H9 (cell line): ENCODE measurements at regions not wholly inside any gene's neighbourhood (a gene's known extent, or its start where the extent isn't known, plus 50 kb on each side); places are given as distances from the start of the nearest gene placed in this dataset.

ENCODE experiments used
- DNase-seq: peaks from one replicate; pipeline ENCODE4 v3.0.0-alpha.2; 2017
- H2AFZ ChIP-seq: one replicate; pipeline ENCODE4 v1.6.1; 2013; ENCODE audit warnings: mild to moderate bottlenecking, low read length, control low read depth, moderate library complexity
- H2AK5ac ChIP-seq: 2 replicates; pipeline ENCODE4 v1.6.1; 2013; ENCODE audit warnings: low read length, control low read depth, mixed read lengths; ENCODE audit not compliant: insufficient read length
- H2BK120ac ChIP-seq: one replicate; pipeline ENCODE4 v1.6.1; 2013; ENCODE audit warnings: low read depth, mild to moderate bottlenecking, low read length, control low read depth, inconsistent platforms; ENCODE audit not compliant: poor library complexity, severe bottlenecking
- H2BK12ac ChIP-seq: 2 replicates; pipeline ENCODE4 v1.6.1; 2013; ENCODE audit warnings: low read length, control low read depth, mixed read lengths, low read depth; ENCODE audit not compliant: insufficient read length
- H2BK15ac ChIP-seq: 2 replicates; pipeline ENCODE4 v1.6.1; 2013; ENCODE audit warnings: low read depth, low read length, control low read depth
- H2BK20ac ChIP-seq: one replicate; pipeline ENCODE4 v1.6.1; 2013; ENCODE audit warnings: low read depth, mild to moderate bottlenecking, low read length, control low read depth, inconsistent platforms; ENCODE audit not compliant: poor library complexity, severe bottlenecking
- H2BK5ac ChIP-seq: 2 replicates; pipeline ENCODE4 v1.6.1; 2013; ENCODE audit warnings: low read length, control low read depth, mixed read lengths; ENCODE audit not compliant: insufficient read length
- H3K14ac ChIP-seq: 2 replicates; pipeline ENCODE4 v1.6.1; 2013; ENCODE audit warnings: low read length, control low read depth; ENCODE audit not compliant: insufficient read depth
- H3K18ac ChIP-seq: 2 replicates; pipeline ENCODE4 v1.6.1; 2013; ENCODE audit warnings: low read depth, mild to moderate bottlenecking, mixed read lengths, low read length, control low read depth; ENCODE audit not compliant: insufficient read length
- H3K23ac ChIP-seq: 2 replicates; pipeline ENCODE4 v1.6.1; 2013; ENCODE audit warnings: low read length, control low read depth, mixed read lengths, low read depth; ENCODE audit not compliant: insufficient read length
- H3K23me2 ChIP-seq: 2 replicates; pipeline ENCODE4 v1.6.1; 2013; ENCODE audit warnings: low read depth, mild to moderate bottlenecking, mixed read lengths, low read length, control low read depth; ENCODE audit not compliant: insufficient read length, poor library complexity, severe bottlenecking
- H3K27ac ChIP-seq: 2 replicates; pipeline ENCODE4 v1.5.1; 2013; ENCODE audit warnings: low read length, control low read depth, mixed read lengths, low read depth; ENCODE audit not compliant: insufficient read length
- H3K27me3 ChIP-seq: 2 replicates; pipeline ENCODE4 v1.6.1; 2013; ENCODE audit warnings: low read length, control low read depth, inconsistent platforms; ENCODE audit not compliant: insufficient read depth
- H3K4ac ChIP-seq: 2 replicates; pipeline ENCODE4 v1.6.1; 2013; ENCODE audit warnings: low read depth, mild to moderate bottlenecking, control low read depth, inconsistent platforms, low read length, moderate library complexity
- H3K4me1 ChIP-seq: 2 replicates; pipeline ENCODE4 v1.6.1; 2013; ENCODE audit warnings: low read length, control low read depth, inconsistent platforms; ENCODE audit not compliant: insufficient read depth
- H3K4me2 ChIP-seq: 2 replicates; pipeline ENCODE4 v1.6.1; 2013; ENCODE audit warnings: low read length, control low read depth, mixed read lengths; ENCODE audit not compliant: insufficient read length, insufficient read depth
- H3K56ac ChIP-seq: 2 replicates; pipeline ENCODE4 v1.6.1; 2013; ENCODE audit warnings: low read depth, mild to moderate bottlenecking, mixed read lengths, low read length, control low read depth; ENCODE audit not compliant: insufficient read length
- H3K79me1 ChIP-seq: 2 replicates; pipeline ENCODE4 v1.6.1; 2013; ENCODE audit warnings: low read depth, mild to moderate bottlenecking, moderate library complexity, low read length, control low read depth, inconsistent platforms; ENCODE audit not compliant: insufficient read depth, poor library complexity, severe bottlenecking
- H3K79me2 ChIP-seq: 2 replicates; pipeline ENCODE4 v1.6.1; 2013; ENCODE audit warnings: low read length, control low read depth, inconsistent platforms; ENCODE audit not compliant: insufficient read depth
- H3K9ac ChIP-seq: 2 replicates; pipeline ENCODE4 v1.6.1; 2013; ENCODE audit warnings: low read length, control low read depth, mixed read lengths; ENCODE audit not compliant: insufficient read length; ENCODE audit errors: extremely low read depth
- H3K9me3 ChIP-seq: one replicate; pipeline ENCODE4 v1.6.1; 2013; ENCODE audit warnings: low read depth, low read length, inconsistent platforms; ENCODE audit not compliant: control insufficient read depth
- H3T11ph ChIP-seq: one replicate; pipeline ENCODE4 v1.6.1; 2013; ENCODE audit warnings: mild to moderate bottlenecking, low read length, control low read depth, inconsistent platforms
- H4K20me1 ChIP-seq: one replicate; pipeline ENCODE4 v1.6.1; 2013; ENCODE audit not compliant: control insufficient read depth, insufficient read length, insufficient read depth
- H4K5ac ChIP-seq: 2 replicates; pipeline ENCODE4 v1.6.1; 2013; ENCODE audit warnings: low read depth, mild to moderate bottlenecking, mixed read lengths, low read length, control low read depth; ENCODE audit not compliant: insufficient read length
- H4K8ac ChIP-seq: replicated peaks from 2 replicates; pipeline ENCODE4 v1.6.1; 2013; ENCODE audit warnings: low read length, control low read depth, mixed read lengths, low read depth; ENCODE audit not compliant: insufficient read length
- H4K91ac ChIP-seq: 2 replicates; pipeline ENCODE4 v1.6.1; 2013; ENCODE audit warnings: low read depth, mild to moderate bottlenecking, moderate library complexity, mixed read lengths, low read length, control low read depth; ENCODE audit not compliant: insufficient read length
- H3K27ac Mint-ChIP-seq, 3 experiments: 2 replicates in 2 of 3; 3 replicates in 1 of 3; pipeline ENCODE4 v1.8.0; 2020 to 2021; ENCODE audit warnings: mixed read lengths in 3 of 3, mild to moderate bottlenecking in 1 of 3, moderate library complexity in 1 of 3
- H3K27me3 Mint-ChIP-seq: 2 replicates; pipeline ENCODE4 v1.8.0; 2021; ENCODE audit warnings: low read depth, mild to moderate bottlenecking, moderate library complexity, mixed read lengths
- H3K36me3 Mint-ChIP-seq, 3 experiments: 2 replicates in 2 of 3; 3 replicates in 1 of 3; pipeline ENCODE4 v1.8.0; 2020 to 2021; ENCODE audit warnings: low read depth in 3 of 3, mixed read lengths in 3 of 3; ENCODE audit not compliant: insufficient read depth in 1 of 3
- H3K4me1 Mint-ChIP-seq, 2 experiments: 2 replicates each; pipeline ENCODE4 v1.8.0; 2020; ENCODE audit warnings: mixed read lengths in 2 of 2
- H3K4me3 Mint-ChIP-seq, 2 experiments: 2 replicates in 1 of 2; 3 replicates in 1 of 2; pipeline ENCODE4 v1.8.0; 2020 to 2021; ENCODE audit warnings: mild to moderate bottlenecking in 2 of 2, mixed read lengths in 2 of 2, moderate library complexity in 1 of 2
- H3K9me3 Mint-ChIP-seq, 2 experiments: 2 replicates in 1 of 2; 3 replicates in 1 of 2; pipeline ENCODE4 v1.8.0; 2020; ENCODE audit warnings: mild to moderate bottlenecking in 2 of 2, mixed read lengths in 2 of 2, moderate library complexity in 1 of 2
- WGBS: extraction: QIAGEN DNeasy Blood & Tissue Kit; methylation state at CpG from one replicate; pipeline ENCODE4 v1.1.7; 2013; ENCODE audit warnings: missing lambda C conversion rate, low lambda C conversion rate, mixed read lengths; ENCODE audit not compliant: insufficient read length; ENCODE audit errors: extremely low coverage; 5-methylcytosine and 5-hydroxymethylcytosine counted together
- TF ChIP-seq, protein P1 (sequence below): fragments of 200-600 bp; sonication (generic); conservative IDR thresholded peaks from 3 replicates; pipeline ENCODE4 v1.8.0; 2021; ENCODE audit warnings: antibody characterized with exemption, mild to moderate bottlenecking

- Histone ChIP-seq H3K56ac (no peak overlapping the region), H4K8ac (no peak overlapping the region), H3K79me2 (no peaks in the 10 kb centered on the region), H3K4ac (no peak overlapping the region), H3K4me2 (no peak overlapping the region), H3K23ac (no peak overlapping the region), H3T11ph (no peak overlapping the region), H4K20me1 (no peaks in the 10 kb centered on the region), H3K9ac (no peak overlapping the region), H2BK12ac (no peak overlapping the region), H2AFZ (no peak overlapping the region), H3K4me1 (no peaks in the 10 kb centered on the region), H3K27me3 (no peaks in the 10 kb centered on the region), H3K18ac (no peak overlapping the region), H4K5ac (no peak overlapping the region), H2AK5ac (no peak overlapping the region), H2BK20ac (no peak overlapping the region), H2BK120ac (no peak overlapping the region), H3K23me2 (no peaks in the 10 kb centered on the region), H3K27ac (no peak overlapping the region), H3K9me3 (no peaks in the 10 kb centered on the region), H3K79me1 (no peaks in the 10 kb centered on the region), H3K14ac (no peak overlapping the region), H4K91ac (no peak overlapping the region), H2BK15ac (no peak overlapping the region), H2BK5ac (no peak overlapping the region)
- H3K27me3 Mint-ChIP-seq, result peaks cover 3% of the 10 kb centered on the region; the same call in 1 of the 2 replicates
- TF ChIP-seq, protein P1, sequence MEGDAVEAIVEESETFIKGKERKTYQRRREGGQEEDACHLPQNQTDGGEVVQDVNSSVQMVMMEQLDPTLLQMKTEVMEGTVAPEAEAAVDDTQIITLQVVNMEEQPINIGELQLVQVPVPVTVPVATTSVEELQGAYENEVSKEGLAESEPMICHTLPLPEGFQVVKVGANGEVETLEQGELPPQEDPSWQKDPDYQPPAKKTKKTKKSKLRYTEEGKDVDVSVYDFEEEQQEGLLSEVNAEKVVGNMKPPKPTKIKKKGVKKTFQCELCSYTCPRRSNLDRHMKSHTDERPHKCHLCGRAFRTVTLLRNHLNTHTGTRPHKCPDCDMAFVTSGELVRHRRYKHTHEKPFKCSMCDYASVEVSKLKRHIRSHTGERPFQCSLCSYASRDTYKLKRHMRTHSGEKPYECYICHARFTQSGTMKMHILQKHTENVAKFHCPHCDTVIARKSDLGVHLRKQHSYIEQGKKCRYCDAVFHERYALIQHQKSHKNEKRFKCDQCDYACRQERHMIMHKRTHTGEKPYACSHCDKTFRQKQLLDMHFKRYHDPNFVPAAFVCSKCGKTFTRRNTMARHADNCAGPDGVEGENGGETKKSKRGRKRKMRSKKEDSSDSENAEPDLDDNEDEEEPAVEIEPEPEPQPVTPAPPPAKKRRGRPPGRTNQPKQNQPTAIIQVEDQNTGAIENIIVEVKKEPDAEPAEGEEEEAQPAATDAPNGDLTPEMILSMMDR, result no peak
- DNase-seq, result no peak
- no peak overlapping the region for H3K27ac Mint-ChIP-seq
- peaks cover 0 to 4% of the 10 kb centered on the region in 2 experiments; a peak in 1 of 5 replicates for H3K9me3 Mint-ChIP-seq
- no peak overlapping the region for H3K4me3 Mint-ChIP-seq
- no CpG with 5 or more reads among the region's 4 CpGs for WGBS
- peaks cover 4 to 5% of the 10 kb centered on the region in 2 experiments for H3K4me1 Mint-ChIP-seq
- no peaks in the 10 kb centered on the region for H3K36me3 Mint-ChIP-seq
Observed at GRCh38 chr2:101597347-101597944, 100.1 kb upstream of the MAP4K4 start.
